ENCODE measurements at regions not wholly inside any gene's neighbourhood (a gene's known extent, or its start where the extent isn't known, plus 50 kb on each side); places are given as distances from the start of the nearest gene placed in this dataset.

GRCh38 chr20:6909608-6910007 lies 142.1 kb downstream of the BMP2 start:
- TF ChIP-seq CTCF (optimal IDR thresholded peaks at IDR 0.05 in 1 of 3, IDR thresholded peaks at IDR 0.05 in 1 of 3, conservative IDR thresholded peaks at IDR 0.05 in 1 of 3; ENCODE audit: extremely low read depth in 1 of 3, insufficient read depth in 2 of 3, low read length in 3 of 3) (no peak), EZH2 (IDR thresholded peaks at IDR 0.05; ENCODE audit: low read length) (no peak)
- H2AFZ ChIP-seq (ENCODE audit: control insufficient read depth, low read length) = no peak overlapping the region
- no peaks in the 10 kb centered on the region for H4K20me1 ChIP-seq (ENCODE audit: control insufficient read depth, extremely low read depth, insufficient read depth, low read length)
- H3K4me2 ChIP-seq (ENCODE audit: control insufficient read depth, extremely low read depth, insufficient read depth, low read depth, low read length) = no peak overlapping the region
- peak; percentile 33 for DNase-seq (ENCODE audit: low read depth, low spot score)
- no peaks in the 10 kb centered on the region for H3K9me1 ChIP-seq (ENCODE audit: control insufficient read depth, extremely low read depth, insufficient read depth, low read length)
- peaks cover 6% of the 10 kb centered on the region for H3K4me1 ChIP-seq (ENCODE audit: control insufficient read depth, extremely low read depth, insufficient read depth, low read length)
- no peaks in the 10 kb centered on the region for H3K36me3 ChIP-seq (ENCODE audit: control insufficient read depth in 2 of 2, extremely low read depth in 1 of 2, insufficient read depth in 2 of 2, low read length in 2 of 2)
- no peak overlapping the region for H3K4me3 ChIP-seq (ENCODE audit: control insufficient read depth in 2 of 3, extremely low read depth in 1 of 3, insufficient read depth in 2 of 3, low read depth in 1 of 3, low read length in 3 of 3)
- no peaks in the 10 kb centered on the region for H3K79me2 ChIP-seq (ENCODE audit: control insufficient read depth, insufficient read depth, low read length)
- H3K27ac ChIP-seq (ENCODE audit: control insufficient read depth, insufficient read depth, low read length) = no peak overlapping the region
- H3K9ac ChIP-seq (ENCODE audit: control insufficient read depth, extremely low read depth, insufficient read depth, low read length) = no peak overlapping the region
- FAIRE-seq = peak; percentile 78
- dilution Hi-C loops (cut with MboI; ENCODE audit: extremely low pct_ligation_motif_present, low sequenced_read_pairs) = no loop called here
- no peaks in the 10 kb centered on the region for H3K9me3 ChIP-seq (ENCODE audit: control insufficient read depth, low read depth, low read length)
- no peaks in the 10 kb centered on the region for H3K27me3 ChIP-seq (ENCODE audit: control insufficient read depth, extremely low read depth, insufficient read depth, low read length)

DNA sequence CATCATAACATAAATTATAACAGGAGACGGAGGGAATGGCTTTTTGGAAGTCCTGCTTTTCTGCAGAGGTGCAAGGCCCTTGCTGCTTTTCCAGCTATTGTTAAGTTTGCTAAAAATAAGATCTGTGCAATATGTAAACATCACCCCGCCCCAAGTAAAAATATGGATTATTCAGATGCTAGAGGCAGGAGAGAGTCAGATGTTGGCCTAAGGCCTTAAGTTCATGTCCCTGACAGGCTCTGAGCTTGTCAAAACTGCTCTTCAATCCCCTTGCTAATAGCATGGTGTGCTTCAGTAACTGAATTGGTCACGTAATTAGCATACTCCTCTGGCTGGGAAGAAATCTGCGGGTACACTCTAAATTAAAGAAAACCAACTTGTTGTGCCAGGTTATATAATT lies 147.5 kb downstream of the BMP2 start:
- no peaks in the 10 kb centered on the region for H3K27me3 ChIP-seq (ENCODE audit: control insufficient read depth, extremely low read depth, insufficient read depth, low read length)
- TF ChIP-seq EZH2 (IDR thresholded peaks at IDR 0.05; ENCODE audit: low read length) = no peak
- no peak for TF ChIP-seq CTCF (optimal IDR thresholded peaks at IDR 0.05 in 1 of 3, IDR thresholded peaks at IDR 0.05 in 1 of 3, conservative IDR thresholded peaks at IDR 0.05 in 1 of 3; ENCODE audit: extremely low read depth in 1 of 3, insufficient read depth in 2 of 3, low read length in 3 of 3)
- H4K20me1 ChIP-seq (ENCODE audit: control insufficient read depth, extremely low read depth, insufficient read depth, low read length) = no peaks in the 10 kb centered on the region
- peaks cover 3% of the 10 kb centered on the region for H3K4me1 ChIP-seq (ENCODE audit: control insufficient read depth, extremely low read depth, insufficient read depth, low read length)
- H3K36me3 ChIP-seq (ENCODE audit: control insufficient read depth in 2 of 2, extremely low read depth in 1 of 2, insufficient read depth in 2 of 2, low read length in 2 of 2) = no peaks in the 10 kb centered on the region
- H2AFZ ChIP-seq (ENCODE audit: control insufficient read depth, low read length) = peak overlapping the region; percentile 14
- H3K4me2 ChIP-seq (ENCODE audit: control insufficient read depth, extremely low read depth, insufficient read depth, low read depth, low read length) = no peak overlapping the region
- DNase-seq (ENCODE audit: low read depth, low spot score) (no peak), FAIRE-seq (no peak)
- no peak overlapping the region for H3K27ac ChIP-seq (ENCODE audit: control insufficient read depth, insufficient read depth, low read length)
- no peaks in the 10 kb centered on the region for H3K79me2 ChIP-seq (ENCODE audit: control insufficient read depth, insufficient read depth, low read length)
- no peak overlapping the region for H3K4me3 ChIP-seq (ENCODE audit: control insufficient read depth in 2 of 3, extremely low read depth in 1 of 3, insufficient read depth in 2 of 3, low read depth in 1 of 3, low read length in 3 of 3)
- no peak overlapping the region for H3K9ac ChIP-seq (ENCODE audit: control insufficient read depth, extremely low read depth, insufficient read depth, low read length)
- H3K9me3 ChIP-seq (ENCODE audit: control insufficient read depth, low read depth, low read length) = no peaks in the 10 kb centered on the region
- no peaks in the 10 kb centered on the region for H3K9me1 ChIP-seq (ENCODE audit: control insufficient read depth, extremely low read depth, insufficient read depth, low read length)
- dilution Hi-C loops (cut with MboI; ENCODE audit: extremely low pct_ligation_motif_present, low sequenced_read_pairs) = no loop called here

All from keratinocyte (primary cell).